Neuronal stem cell (in vitro differentiated cells): ENCODE measurements at regions not wholly inside any gene's neighbourhood (a gene's known extent, or its start where the extent isn't known, plus 50 kb on each side); places are given as distances from the start of the nearest gene placed in this dataset.
A peak's percentile ranks its signal among the peaks of the same experiment; 100 is the strongest.

Experiments used
- DNase-seq: peaks from one replicate; pipeline ENCODE4 v3.0.0-alpha.2; 2013; ENCODE audit warnings: low spot score
- H2AFZ ChIP-seq: one replicate; pipeline ENCODE4 v1.6.1; 2013; ENCODE audit warnings: mild to moderate bottlenecking, low read length, inconsistent platforms
- H2AK5ac ChIP-seq: 2 replicates; pipeline ENCODE4 v1.6.1; 2013; ENCODE audit warnings: low read depth, mild to moderate bottlenecking, inconsistent platforms, low read length, moderate library complexity, mixed read lengths
- H2BK120ac ChIP-seq: 2 replicates; pipeline ENCODE4 v1.6.1; 2013; ENCODE audit warnings: low read depth, mild to moderate bottlenecking, inconsistent platforms, low read length, moderate library complexity, mixed read lengths
- H2BK12ac ChIP-seq: one replicate; pipeline ENCODE4 v1.6.1; 2013; ENCODE audit warnings: low read length, inconsistent platforms
- H2BK15ac ChIP-seq: 2 replicates; pipeline ENCODE4 v1.6.1; 2013; ENCODE audit warnings: mild to moderate bottlenecking, low read length, inconsistent platforms, mixed read lengths
- H2BK5ac ChIP-seq: one replicate; pipeline ENCODE4 v1.6.1; 2013; ENCODE audit warnings: inconsistent platforms, mild to moderate bottlenecking, low read length, moderate library complexity
- H3K14ac ChIP-seq: one replicate; pipeline ENCODE4 v1.6.1; 2013; ENCODE audit warnings: low read length, inconsistent platforms
- H3K18ac ChIP-seq: 2 replicates; pipeline ENCODE4 v1.6.1; 2013; ENCODE audit warnings: low read length, inconsistent platforms
- H3K23ac ChIP-seq: 2 replicates; pipeline ENCODE4 v1.6.1; 2013; ENCODE audit warnings: low read depth, mild to moderate bottlenecking, mixed read lengths, low read length, inconsistent platforms; ENCODE audit not compliant: poor library complexity
- H3K27ac ChIP-seq: replicated peaks from 3 replicates; pipeline ENCODE4 v1.5.1; 2013; ENCODE audit warnings: low read length, inconsistent platforms
- H3K27me3 ChIP-seq, 3 experiments: 2 replicates each; pipeline ENCODE4 v1.6.1; 2013; ENCODE audit warnings: low read length in 3 of 3, mild to moderate bottlenecking in 2 of 3, inconsistent platforms in 1 of 3, low read depth in 1 of 3, mixed read lengths in 1 of 3, moderate library complexity in 1 of 3; ENCODE audit not compliant: control insufficient read depth in 3 of 3, insufficient read depth in 3 of 3
- H3K36me3 ChIP-seq, 2 donors: replicated peaks in 1 of 2; 2 replicates each; pipeline ENCODE4 v1.6.1; 2013; ENCODE audit warnings: low read length in 2 of 2; ENCODE audit not compliant: control insufficient read depth in 2 of 2, insufficient read depth in 2 of 2
- H3K4ac ChIP-seq: 2 replicates; pipeline ENCODE4 v1.6.1; 2013; ENCODE audit warnings: inconsistent platforms, mild to moderate bottlenecking, low read length, moderate library complexity
- H3K4me1 ChIP-seq, 2 donors: 1 replicate in 1 of 2; 2 replicates in 1 of 2; pipeline ENCODE4 v1.6.1; 2013; ENCODE audit warnings: low read length in 2 of 2, low read depth in 1 of 2; ENCODE audit not compliant: control insufficient read depth in 2 of 2, insufficient read depth in 1 of 2
- H3K4me2 ChIP-seq: one replicate; pipeline ENCODE4 v1.6.1; 2013; ENCODE audit warnings: mild to moderate bottlenecking, low read length, inconsistent platforms; ENCODE audit not compliant: insufficient read depth, poor library complexity, severe bottlenecking
- H3K4me3 ChIP-seq, 2 donors: 2 replicates each; pipeline ENCODE4 v1.5.1; 2013; ENCODE audit warnings: low read length in 2 of 2, mild to moderate bottlenecking in 2 of 2, inconsistent platforms in 1 of 2, moderate library complexity in 1 of 2
- H3K79me1 ChIP-seq: one replicate; pipeline ENCODE4 v1.6.1; 2013; ENCODE audit warnings: low read depth, mild to moderate bottlenecking, inconsistent platforms, low read length, moderate library complexity
- H3K9ac ChIP-seq: one replicate; pipeline ENCODE4 v1.6.1; 2013; ENCODE audit warnings: mild to moderate bottlenecking, low read depth, low read length, inconsistent platforms; ENCODE audit not compliant: poor library complexity
- H3K9me3 ChIP-seq, 2 donors: replicated peaks in 1 of 2; 2 replicates each; pipeline versions ENCODE3 to v1.6.1; 2013; ENCODE audit warnings: low read length in 2 of 2, mild to moderate bottlenecking in 2 of 2, inconsistent platforms in 1 of 2, low read depth in 1 of 2, mixed read lengths in 1 of 2, moderate library complexity in 1 of 2; ENCODE audit not compliant: control insufficient read depth in 2 of 2, insufficient read depth in 1 of 2
- H4K8ac ChIP-seq: one replicate; pipeline ENCODE4 v1.6.1; 2013; ENCODE audit warnings: low read depth, mild to moderate bottlenecking, inconsistent platforms, low read length, moderate library complexity
- H4K91ac ChIP-seq: one replicate; pipeline ENCODE4 v1.6.1; 2013; ENCODE audit warnings: low read length, low read depth, mild to moderate bottlenecking, inconsistent platforms; ENCODE audit not compliant: poor library complexity
- WGBS, 2 donors: extraction: QIAGEN DNeasy Blood & Tissue Kit; methylation state at CpG; one replicate each; pipeline ENCODE4 v1.1.7; 2013; ENCODE audit warnings: missing lambda C conversion rate in 2 of 2, mixed read lengths in 1 of 2; ENCODE audit not compliant: insufficient read length in 2 of 2, insufficient replicate concordance in 1 of 2; ENCODE audit errors: extremely low coverage in 2 of 2; 5-methylcytosine and 5-hydroxymethylcytosine counted together

DNA sequence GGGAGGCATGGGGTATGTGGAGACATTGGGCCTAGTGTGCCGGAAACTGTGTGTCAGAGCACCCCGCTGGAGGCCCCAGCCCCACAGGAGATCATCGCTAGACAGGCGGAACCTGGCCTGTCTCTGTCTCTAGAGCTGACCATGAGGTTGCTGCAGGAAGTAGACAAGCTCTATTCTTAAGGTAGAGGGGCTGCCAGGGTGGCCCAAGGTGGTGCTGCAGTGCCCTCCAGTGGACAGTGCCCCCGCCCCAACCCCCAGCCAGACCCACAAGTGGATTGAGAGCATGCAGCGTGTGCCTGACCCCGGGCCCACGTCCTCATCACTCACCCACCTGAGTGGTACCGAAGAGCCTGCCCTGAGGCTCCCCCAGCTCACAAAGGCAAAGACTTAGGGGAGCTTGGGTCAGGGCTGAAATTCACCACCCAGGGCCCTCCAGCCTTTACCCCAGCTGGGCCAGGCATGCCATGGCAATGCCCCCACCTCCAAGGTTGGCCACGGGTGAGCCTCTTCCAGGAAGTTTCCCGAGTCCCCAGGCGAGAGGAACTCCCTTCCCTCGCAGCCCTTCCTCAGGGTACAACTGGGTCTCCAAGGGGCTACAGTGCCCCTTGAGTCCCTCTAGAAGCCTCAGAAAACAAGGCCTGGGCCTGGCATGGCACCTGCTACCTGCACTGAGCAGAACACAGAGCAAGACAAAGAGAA, 155.0 kb downstream of the TTC32 start:
- no CpG with 5 or more reads among the region's 13 CpGs for WGBS, 2 donors
- Histone ChIP-seq H3K4me2 (no peak overlapping the region), H3K9me3 (no peaks in the 10 kb centered on the region), H2AK5ac (peak overlapping the region; percentile 12), H4K8ac (no peak overlapping the region), H2AFZ (no peak overlapping the region), H3K4me1 (peaks cover 0 to 2% of the 10 kb centered on the region in 2 donors), H3K36me3 (no peaks in the 10 kb centered on the region), H3K27me3 (peaks cover 0 to 3% (median 0%) of the 10 kb centered on the region in 3 experiments), H3K79me1 (no peaks in the 10 kb centered on the region), H3K23ac (no peak overlapping the region), H2BK12ac (no peak overlapping the region), H4K91ac (no peak overlapping the region), H2BK120ac (no peak overlapping the region), H2BK5ac (no peak overlapping the region), H3K27ac (no peak overlapping the region), H3K4ac (no peak overlapping the region), H2BK15ac (no peak overlapping the region), H3K9ac (no peak overlapping the region), H3K18ac (peak overlapping the region; percentile 46), H3K14ac (no peak overlapping the region), H3K4me3 (no peak overlapping the region)
- DNase-seq = peak; percentile 27

DNA sequence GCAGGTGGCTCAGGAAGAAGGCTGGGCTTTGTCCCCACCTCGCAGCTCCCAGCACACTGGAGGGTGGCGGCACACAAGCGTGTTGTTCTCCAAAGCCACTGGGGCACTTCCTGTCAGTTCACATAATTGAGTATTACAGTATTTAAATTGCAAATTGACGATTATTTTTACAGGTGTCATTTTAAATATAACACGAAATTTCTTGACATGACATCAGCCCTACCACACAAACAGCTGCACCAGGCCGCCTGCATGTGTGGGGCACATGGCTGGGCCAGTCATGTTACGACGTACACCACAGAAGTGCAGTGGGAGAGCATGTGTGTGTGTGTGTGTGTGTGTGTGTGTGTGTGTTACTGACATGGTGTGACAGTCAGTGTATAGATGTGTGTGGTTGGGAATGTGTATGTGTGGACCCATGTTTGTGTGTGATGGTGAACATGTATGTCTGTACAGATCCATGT, 155.6 kb downstream of the TTC32 start:
- DNase-seq = no peak
- no peak overlapping the region for H3K14ac ChIP-seq
- H3K36me3 ChIP-seq = no peaks in the 10 kb centered on the region
- no CpG with 5 or more reads among the region's 8 CpGs for WGBS, 2 donors
- no peak overlapping the region for H2BK15ac ChIP-seq
- no peak overlapping the region for H2BK5ac ChIP-seq
- H2AFZ ChIP-seq = no peak overlapping the region
- H3K27me3 ChIP-seq = no peaks in the 10 kb centered on the region
- H3K23ac ChIP-seq = no peak overlapping the region
- no peaks in the 10 kb centered on the region for H3K9me3 ChIP-seq
- H2AK5ac ChIP-seq = no peak overlapping the region
- H3K4me1 ChIP-seq = peaks cover 0 to 2% of the 10 kb centered on the region in 2 donors
- H4K91ac ChIP-seq = no peak overlapping the region
- H3K18ac ChIP-seq = peak overlapping the region; percentile 15
- H4K8ac ChIP-seq = no peak overlapping the region
- no peak overlapping the region for H3K4me2 ChIP-seq
- peak overlapping the region; percentile 40 for H3K9ac ChIP-seq
- H2BK12ac ChIP-seq = no peak overlapping the region
- no peak overlapping the region for H3K27ac ChIP-seq
- no peak overlapping the region for H3K4ac ChIP-seq
- no peaks in the 10 kb centered on the region for H3K79me1 ChIP-seq
- no peak overlapping the region for H3K4me3 ChIP-seq
- no peak overlapping the region for H2BK120ac ChIP-seq

GRCh38 chr2:19745318-19746136, 156.3 kb downstream of the TTC32 start:
- Histone ChIP-seq H2BK15ac (no peak overlapping the region), H4K91ac (no peak overlapping the region), H3K4ac (no peak overlapping the region), H3K27me3 (no peaks in the 10 kb centered on the region), H3K9ac (peak overlapping the region; percentile 40), H3K9me3 (no peaks in the 10 kb centered on the region), H3K36me3 (no peaks in the 10 kb centered on the region), H2BK5ac (no peak overlapping the region), H2AK5ac (no peak overlapping the region), H3K14ac (no peak overlapping the region), H3K27ac (no peak overlapping the region), H3K4me3 (no peak overlapping the region), H3K4me2 (no peak overlapping the region), H2BK12ac (no peak overlapping the region), H4K8ac (no peak overlapping the region), H2AFZ (no peak overlapping the region), H2BK120ac (no peak overlapping the region), H3K4me1 (no peaks in the 10 kb centered on the region), H3K18ac (peak overlapping the region; percentile 68), H3K79me1 (no peaks in the 10 kb centered on the region), H3K23ac (no peak overlapping the region)
- DNase-seq = no peak
- WGBS, 2 donors = no CpG with 5 or more reads among the region's 17 CpGs
